ENCODE measurements at regions not wholly inside any gene's neighbourhood (a gene's known extent, or its start where the extent isn't known, plus 50 kb on each side); places are given as distances from the start of the nearest gene placed in this dataset.

DNA sequence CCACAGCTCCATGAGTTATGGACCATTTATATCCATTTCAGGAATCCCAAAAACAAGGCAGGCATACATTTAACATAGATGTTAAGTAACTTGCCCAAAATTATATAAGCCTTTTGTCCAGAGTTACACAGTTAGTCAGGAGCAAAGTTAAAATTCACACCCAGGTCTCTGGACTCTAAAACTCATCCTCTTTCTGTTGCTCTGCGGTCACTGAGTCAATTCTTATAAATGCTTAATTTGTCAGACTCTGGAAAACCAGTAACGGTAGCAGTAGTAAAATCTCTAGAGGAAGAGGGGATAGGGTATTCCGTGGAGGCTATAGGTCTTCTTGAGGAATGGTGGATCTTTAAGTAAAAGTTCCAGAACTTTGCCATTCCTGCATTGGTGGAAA is 223.6 kb upstream of the JUN start:
- no peak for FAIRE-seq

DNA sequence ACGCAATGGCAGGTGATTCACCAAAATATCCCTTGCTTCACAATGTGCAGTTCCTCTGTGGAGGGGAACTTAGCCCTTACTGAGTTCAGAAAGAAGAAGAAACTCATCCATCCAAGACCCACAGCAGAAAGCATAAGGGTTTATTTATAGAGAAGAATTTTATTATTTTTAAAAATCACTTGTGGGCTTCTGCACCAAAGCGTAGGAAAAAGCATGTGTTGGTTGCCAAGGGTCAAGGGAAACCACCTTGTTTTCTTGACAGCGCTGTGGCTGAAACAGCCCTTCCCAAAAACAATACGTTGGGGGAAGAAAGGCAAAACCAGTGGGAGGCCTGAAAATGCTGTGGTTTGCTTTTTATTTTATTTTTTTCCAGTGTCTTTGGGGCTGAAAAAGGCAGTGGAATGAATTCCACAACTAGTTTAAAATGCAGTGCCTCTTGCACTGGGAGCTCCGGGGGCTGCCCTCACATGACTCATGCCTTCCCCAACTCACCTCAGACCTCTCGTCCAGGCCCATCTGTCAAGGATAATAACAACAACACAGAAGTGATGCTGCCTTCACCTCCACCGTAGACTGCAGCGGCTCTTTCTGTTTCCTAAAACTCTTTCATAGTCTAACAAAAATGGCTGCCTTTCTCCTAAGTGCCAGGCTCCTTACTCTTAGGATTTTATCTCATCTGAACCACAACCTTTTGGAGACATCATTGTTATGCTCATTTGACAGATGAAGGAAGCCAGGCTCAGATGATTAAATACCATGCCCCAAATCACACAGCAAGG is 224.2 kb upstream of the JUN start:
- no peak for FAIRE-seq

DNA sequence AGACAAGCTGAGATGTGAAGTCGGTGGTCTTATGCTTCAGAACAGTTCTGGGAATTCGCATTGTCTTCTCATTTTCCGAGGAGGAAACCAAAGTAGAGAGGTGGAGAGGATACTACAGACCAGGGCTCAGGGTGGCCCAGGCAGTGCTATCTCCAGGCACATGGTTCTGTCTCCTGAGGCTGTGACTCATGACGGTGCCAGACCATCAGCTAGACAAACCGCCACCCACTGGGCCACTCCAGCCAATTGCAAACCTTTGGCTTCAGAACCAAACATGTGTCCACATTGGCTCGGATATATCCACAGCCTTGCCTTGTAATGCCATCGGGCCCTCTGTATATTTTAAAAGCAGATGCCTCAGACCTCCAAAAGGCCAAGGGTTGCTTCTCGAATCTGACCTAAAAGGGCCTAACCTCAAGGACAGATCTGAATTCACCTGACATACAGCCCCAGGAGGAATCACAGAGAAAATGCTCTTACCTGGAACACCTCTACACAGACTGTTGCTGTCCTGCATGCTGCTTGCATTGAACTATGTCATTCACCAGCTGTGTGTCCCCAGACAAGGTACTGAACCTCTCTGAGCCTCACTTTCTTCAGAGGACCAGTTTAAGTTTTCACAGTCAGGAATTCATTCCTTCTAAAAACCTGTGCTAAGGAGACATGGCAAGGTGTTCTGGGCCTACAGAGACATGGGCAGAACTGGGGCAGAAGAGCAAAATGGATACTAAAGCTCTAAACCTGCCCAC is 224.9 kb upstream of the JUN start:
- no peak for FAIRE-seq

DNA sequence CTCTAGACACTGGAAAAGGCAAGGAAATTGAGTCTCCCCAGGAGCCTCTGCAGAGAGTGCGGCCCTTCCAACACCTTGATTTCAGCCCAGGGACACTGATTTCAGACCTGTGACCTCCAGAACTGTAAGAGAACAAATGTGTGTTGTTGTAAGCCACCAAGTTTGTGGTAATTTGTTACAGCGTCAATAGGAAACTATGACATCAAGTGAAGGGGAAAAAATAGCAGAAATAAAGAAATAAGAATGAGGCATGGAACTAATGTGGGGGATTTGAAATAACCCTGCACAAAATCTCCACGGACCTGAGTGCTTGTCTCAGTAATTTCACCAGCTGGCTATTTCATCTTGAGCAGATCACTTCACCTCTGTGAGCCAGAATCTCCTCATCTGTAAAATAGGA is 227.8 kb upstream of the JUN start:
- no peak for FAIRE-seq

DNA sequence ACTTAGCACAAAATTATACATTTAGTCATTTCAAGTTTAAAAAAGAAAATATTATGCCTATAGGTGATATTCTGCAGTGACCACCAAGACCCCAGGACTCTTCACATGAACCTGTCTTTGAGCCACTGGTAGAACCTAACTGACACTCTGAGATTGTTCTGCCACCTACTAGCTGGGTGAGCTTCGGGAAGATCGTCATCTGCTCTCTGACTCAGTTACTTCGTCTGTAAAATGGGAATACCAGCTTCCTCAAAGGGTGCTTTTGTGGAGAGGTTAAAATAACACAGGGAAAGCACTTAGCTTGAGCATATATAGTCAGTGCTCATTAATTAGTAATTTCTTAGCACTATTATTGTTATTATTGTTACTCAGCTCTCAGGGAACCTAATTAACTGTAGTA is 228.5 kb upstream of the JUN start:
- no peak for FAIRE-seq

- FAIRE-seq: no peak
Measured at GRCh38 chr1:59013276-59013927, 229.6 kb upstream of the JUN start.

DNA sequence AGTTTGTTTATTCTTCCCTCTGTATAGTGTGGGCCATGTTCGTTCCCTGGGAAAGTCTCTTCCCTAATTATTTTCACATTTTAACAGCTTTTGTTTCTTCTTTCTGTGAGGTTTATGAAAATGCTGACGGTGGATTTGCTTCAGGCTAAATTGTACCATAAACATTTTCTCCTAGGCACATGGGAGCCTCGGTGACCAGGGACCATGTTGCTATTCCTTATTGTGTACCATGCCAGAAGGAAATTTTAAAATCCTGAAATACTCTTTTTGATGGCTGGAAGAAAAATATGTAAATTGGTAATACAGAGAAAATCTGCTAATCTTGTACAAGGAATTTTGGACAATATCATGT is 230.1 kb upstream of the JUN start:
- no peak for FAIRE-seq

- FAIRE-seq: no peak
Measured at GRCh38 chr1:59014827-59015226, 231.0 kb upstream of the JUN start.

DNA sequence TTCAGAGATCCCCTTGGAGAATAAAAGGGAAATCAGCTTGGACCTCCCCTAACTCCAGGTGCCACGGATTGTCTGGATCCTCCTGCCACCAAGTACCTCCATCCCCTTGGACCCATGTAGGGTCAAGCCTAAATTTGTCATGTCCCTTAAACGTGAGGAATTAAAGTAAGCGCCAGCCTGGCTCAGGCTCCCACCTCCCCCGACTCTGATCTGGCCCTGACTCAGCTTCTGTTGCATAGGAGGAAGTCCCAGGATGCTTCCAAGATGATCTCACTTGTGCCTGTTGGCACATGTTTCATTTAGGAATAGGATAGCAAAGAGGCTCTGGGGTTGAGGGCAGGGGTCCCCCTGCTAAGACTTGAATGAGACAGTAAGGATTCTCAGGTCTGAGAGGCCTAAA is 231.9 kb upstream of the JUN start:
- FAIRE-seq: no peak

- no peak for FAIRE-seq
Measured at GRCh38 chr1:59016390-59016789, 232.5 kb upstream of the JUN start.

GRCh38 chr1:59017501-59018231 is 233.8 kb upstream of the JUN start:
- no peak for FAIRE-seq

DNA sequence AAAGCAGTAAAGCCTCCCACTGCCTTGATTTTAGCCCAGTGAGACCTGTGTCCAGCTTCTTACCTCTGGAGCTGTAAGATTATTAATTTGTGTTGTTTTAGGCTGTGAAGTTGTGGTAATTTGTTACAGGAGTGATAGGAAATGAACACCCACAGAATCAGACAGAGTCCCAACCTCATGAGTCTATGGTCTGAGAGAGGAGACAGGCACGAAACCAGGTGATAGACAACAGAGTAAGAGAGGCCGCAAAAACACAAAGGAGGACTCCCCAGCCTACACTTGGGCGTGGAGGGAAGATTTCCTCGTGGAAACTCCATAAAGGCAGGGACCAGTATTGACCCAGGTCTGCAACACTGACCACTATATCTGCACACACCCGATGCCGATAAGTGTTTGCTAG is 234.6 kb upstream of the JUN start:
- no peak for FAIRE-seq

- no peak for FAIRE-seq
Measured at GRCh38 chr1:59018860-59019259, 235.0 kb upstream of the JUN start.

DNA sequence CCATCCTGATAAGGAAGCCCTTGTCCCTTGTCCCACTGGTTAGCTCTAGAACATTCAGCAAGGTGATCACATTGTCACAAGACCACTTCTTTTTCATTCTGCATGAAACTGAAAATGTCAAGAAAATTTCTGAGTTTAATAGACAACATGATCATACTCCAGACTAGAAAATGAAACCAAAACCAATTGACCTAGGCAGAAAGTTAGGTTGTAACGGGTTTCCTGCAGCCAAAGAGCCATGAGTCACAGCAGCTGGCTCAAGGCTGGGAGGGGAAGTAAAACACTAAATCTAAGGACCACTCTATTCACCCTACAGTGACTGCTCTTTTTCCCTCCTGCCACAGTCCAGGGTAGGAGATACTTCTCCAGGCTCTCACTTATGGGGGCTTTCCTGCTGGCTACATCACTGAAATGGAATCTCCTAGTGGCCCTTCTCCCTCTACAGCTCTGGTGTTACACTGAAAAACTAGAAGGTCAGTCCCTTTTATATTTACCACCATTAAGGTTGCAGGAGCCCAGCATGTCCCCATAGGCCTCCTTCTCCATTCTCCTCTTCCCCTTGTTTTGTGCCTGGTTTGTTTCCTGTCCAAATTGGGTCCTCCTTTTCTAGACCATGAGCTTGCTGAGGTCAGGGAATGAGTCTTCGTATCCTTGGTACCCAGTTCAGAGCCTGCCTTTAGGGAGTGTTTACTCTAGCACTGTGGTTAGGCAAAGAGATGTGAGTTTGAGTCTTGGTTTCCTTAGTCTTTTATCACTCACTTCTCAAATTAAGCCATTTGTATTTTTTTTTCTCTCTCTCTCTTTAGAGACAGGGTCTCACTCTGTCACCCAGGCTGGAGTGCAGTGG is 236.5 kb upstream of the JUN start:
- peak; percentile 90 for FAIRE-seq

GRCh38 chr1:59022199-59022598 is 238.4 kb upstream of the JUN start:
- no peak for FAIRE-seq

GRCh38 chr1:59022799-59023198 is 239.0 kb upstream of the JUN start:
- FAIRE-seq: no peak

DNA sequence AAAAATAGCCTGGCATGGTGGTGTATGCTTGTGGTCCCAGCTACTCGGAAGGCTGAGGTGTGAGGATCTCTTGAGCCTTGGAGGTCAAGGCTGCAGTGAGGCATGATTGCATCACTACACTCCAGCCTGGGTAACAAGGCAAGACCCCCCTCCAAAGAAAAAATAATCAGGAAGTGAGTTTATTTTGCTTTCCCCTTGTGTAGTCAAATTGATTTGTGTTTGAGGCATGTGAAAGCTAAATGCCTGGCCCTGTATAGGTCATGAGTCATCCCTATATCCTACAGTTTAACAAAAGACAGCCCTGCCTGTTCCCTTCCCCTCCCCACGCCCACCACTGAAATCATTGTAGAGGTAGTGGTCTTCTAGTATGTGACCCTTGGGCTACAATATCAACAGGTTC is 241.4 kb upstream of the JUN start:
- FAIRE-seq: no peak

DNA sequence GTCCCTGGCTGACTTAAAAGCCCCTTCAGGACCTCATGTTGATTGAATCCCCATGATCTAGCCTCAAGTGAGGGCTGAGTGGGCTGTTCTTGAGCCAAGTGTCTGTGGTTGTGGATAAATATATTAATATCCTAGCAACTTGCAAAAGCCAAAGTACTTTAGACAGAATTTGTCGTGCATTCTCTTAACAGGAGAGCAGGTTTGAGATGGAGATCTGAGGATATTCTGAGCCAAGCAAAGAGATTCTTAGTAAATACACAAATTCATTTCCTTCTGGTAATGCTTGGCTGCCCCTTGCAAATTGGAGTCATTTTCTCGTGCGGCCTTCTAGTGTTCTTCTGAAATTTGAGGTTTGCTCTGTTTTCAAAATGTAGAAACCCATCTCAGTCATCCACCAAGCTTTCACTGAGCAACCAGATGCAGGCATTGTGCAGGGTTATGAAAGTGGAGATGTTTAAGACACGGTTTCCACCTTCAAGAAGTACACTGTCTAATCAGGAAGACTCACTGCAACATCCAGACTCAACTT is 242.1 kb upstream of the JUN start:
- FAIRE-seq: no peak

- no peak for FAIRE-seq
Measured at GRCh38 chr1:59026472-59026948, 242.7 kb upstream of the JUN start.

- no peak for FAIRE-seq
Measured at GRCh38 chr1:59027177-59027576, 243.3 kb upstream of the JUN start.

DNA sequence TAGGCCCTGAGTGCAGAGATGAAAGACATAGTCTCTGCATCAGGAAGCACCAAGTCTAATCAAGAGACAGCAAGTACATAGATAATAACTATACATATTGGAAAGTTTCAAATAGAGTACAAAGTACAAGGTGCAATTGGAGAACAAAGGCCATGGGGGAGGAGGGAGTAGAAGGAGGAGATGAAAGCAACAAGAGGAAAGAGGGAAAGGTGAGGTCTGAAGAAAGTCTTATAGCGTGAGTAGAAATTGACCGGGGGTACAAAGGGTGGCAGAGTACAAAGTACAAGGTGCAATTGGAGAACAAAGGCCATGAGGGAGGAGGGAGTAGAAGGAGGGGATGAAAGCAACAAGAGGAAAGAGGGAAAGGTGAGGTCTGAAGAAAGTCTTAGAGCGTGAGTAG is 244.2 kb upstream of the JUN start:
- no peak for FAIRE-seq
